ENCODE measurements at regions not wholly inside any gene's neighbourhood (a gene's known extent, or its start where the extent isn't known, plus 50 kb on each side); places are given as distances from the start of the nearest gene placed in this dataset.

- no peak for TF ChIP-seq ARNT2 (CRISPR knock-in tag; IDR thresholded peaks at IDR 0.05; ENCODE audit: low read depth)
- TF ChIP-seq CENPX (CRISPR knock-in tag; IDR thresholded peaks at IDR 0.05): no peak
- no peak for TF ChIP-seq PLRG1 (conservative IDR thresholded peaks at IDR 0.05)
These were observed 67.4 kb upstream of the WWC1 start (continued) for GRCh38 chr5:168224085-168224484.

GRCh38 chr5:168226012-168226411, 65.4 kb upstream of the WWC1 start:
- ChIA-PET POLR2A (no interaction called here), CTCF (ENCODE audit: low intra/inter-chr PET ratio, low total read pairs) (no interaction called here)
- TF ChIP-seq ZNF331 (CRISPR knock-in tag; IDR thresholded peaks at IDR 0.05): no peak
- no peak for TF ChIP-seq ZNF746 (CRISPR knock-in tag; IDR thresholded peaks at IDR 0.05)
- no peak for TF ChIP-seq NR2C2 (CRISPR knock-in tag; IDR thresholded peaks at IDR 0.05; ENCODE audit: borderline replicate concordance)
- peak; percentile 97 for TF ChIP-seq CREB1 (IDR thresholded peaks at IDR 0.05)
- no peak for TF ChIP-seq CREB1 (CRISPR knock-in tag; IDR thresholded peaks at IDR 0.05)
- peak; percentile 96 for TF ChIP-seq ATF7 (IDR thresholded peaks at IDR 0.05)
- no peak for TF ChIP-seq ATF7 (CRISPR knock-in tag; IDR thresholded peaks at IDR 0.05)
- no peaks in the 10 kb centered on the region for H4K20me1 ChIP-seq (ENCODE audit: insufficient read depth, low read length)
- no peak overlapping the region for H3K4me3 ChIP-seq (replicated peaks in 1 of 3; ENCODE audit: insufficient read depth in 1 of 3, low read depth in 2 of 3, low read length in 3 of 3)
- no peaks in the 10 kb centered on the region for H3K4me1 ChIP-seq (ENCODE audit: insufficient read depth, low read length)
- no peak overlapping the region for H3K9ac ChIP-seq (ENCODE audit: insufficient read depth, low read depth, low read length)
- no peaks in the 10 kb centered on the region for H3K9me3 ChIP-seq (ENCODE audit: low read length)
- no peaks in the 10 kb centered on the region for H3K36me3 ChIP-seq (replicated peaks in 1 of 2; ENCODE audit: control insufficient read depth in 1 of 2, insufficient read depth in 2 of 2, low read length in 2 of 2)
- ATAC-seq (no peak), FAIRE-seq (no peak), DNase-seq (ENCODE audit: low spot score) (no peak)
- peaks cover 2 to 16% of the 10 kb centered on the region in 2 experiments; a peak in 3 of 5 replicates for H3K27me3 ChIP-seq (ENCODE audit: control insufficient read depth in 1 of 2, insufficient read depth in 2 of 2, low read length in 2 of 2)
- no peaks in the 10 kb centered on the region for H3K79me2 ChIP-seq (ENCODE audit: insufficient read depth, low read length)
- no peak overlapping the region for H3K4me2 ChIP-seq (ENCODE audit: low read depth, low read length)
- no peak overlapping the region for H3K27ac ChIP-seq (ENCODE audit: extremely low read length, insufficient read depth, low read length)
- BruUV-seq (replicated peaks): no TSS peak
- H2AFZ ChIP-seq (ENCODE audit: low read length): no peak overlapping the region
- WGBS (ENCODE audit: low lambda C conversion rate): 50% methylated on average over 10 of the region's 10 CpGs
- intact Hi-C loops (cut with micrococcal nuclease; ENCODE audit: unreplicated experiment) (no loop called here), in situ Hi-C loops (cut with HindIII; ENCODE audit: extremely low pct_ligation_motif_present, low pct_unique_long_range_greater_than_20kb) (loop anchor here (10.0 kb wide), 1 partner anchor 501 kb away; no protein-coding TSS in a partner anchor)

- POLR2A ChIA-PET: no interaction called here
- CTCF ChIA-PET (ENCODE audit: low intra/inter-chr PET ratio, low total read pairs): no interaction called here
- intact Hi-C loops (cut with micrococcal nuclease; ENCODE audit: unreplicated experiment) (no loop called here), in situ Hi-C loops (cut with HindIII; ENCODE audit: extremely low pct_ligation_motif_present, low pct_unique_long_range_greater_than_20kb) (loop anchor here (10.0 kb wide), 1 partner anchor 502 kb away; no protein-coding TSS in a partner anchor)
- Histone ChIP-seq H3K9ac (ENCODE audit: insufficient read depth, low read depth, low read length) (no peak overlapping the region), H3K79me2 (ENCODE audit: insufficient read depth, low read length) (no peaks in the 10 kb centered on the region), H4K20me1 (ENCODE audit: insufficient read depth, low read length) (no peaks in the 10 kb centered on the region), H3K4me2 (ENCODE audit: low read depth, low read length) (no peak overlapping the region), H3K27ac (ENCODE audit: extremely low read length, insufficient read depth, low read length) (no peak overlapping the region), H3K4me3 (replicated peaks in 1 of 3; ENCODE audit: insufficient read depth in 1 of 3, low read depth in 2 of 3, low read length in 3 of 3) (no peak overlapping the region), H3K36me3 (replicated peaks in 1 of 2; ENCODE audit: control insufficient read depth in 1 of 2, insufficient read depth in 2 of 2, low read length in 2 of 2) (no peaks in the 10 kb centered on the region), H2AFZ (ENCODE audit: low read length) (no peak overlapping the region), H3K9me3 (ENCODE audit: low read length) (no peaks in the 10 kb centered on the region), H3K27me3 (ENCODE audit: control insufficient read depth in 1 of 2, insufficient read depth in 2 of 2, low read length in 2 of 2) (peaks cover 2 to 16% of the 10 kb centered on the region in 2 experiments; a peak in 3 of 5 replicates), H3K4me1 (ENCODE audit: insufficient read depth, low read length) (no peaks in the 10 kb centered on the region)
- no peak for ATAC-seq
- BruUV-seq (replicated peaks): no TSS peak
- no peak for FAIRE-seq
- 31% methylated on average over 6 of the region's 8 CpGs for WGBS (ENCODE audit: low lambda C conversion rate)
- no peak for DNase-seq (ENCODE audit: low spot score)
- TF ChIP-seq ZNF639 (CRISPR knock-in tag; conservative IDR thresholded peaks at IDR 0.05): no peak
- TF ChIP-seq CCAR2 (optimal IDR thresholded peaks at IDR 0.05; ENCODE audit: low read depth, low read length): no peak
- no peak for TF ChIP-seq PAXIP1 (CRISPR knock-in tag; conservative IDR thresholded peaks at IDR 0.05)
- no peak for TF ChIP-seq GABPA (IDR thresholded peaks at IDR 0.05; ENCODE audit: low read depth, low read length)
- no peak for TF ChIP-seq GABPA (CRISPR knock-in tag; IDR thresholded peaks at IDR 0.05; ENCODE audit: low read depth)
- TF ChIP-seq ZNF253 (CRISPR knock-in tag; IDR thresholded peaks at IDR 0.05; ENCODE audit: borderline replicate concordance): no peak
These were observed 64.4 kb upstream of the WWC1 start for GRCh38 chr5:168227001-168227400.
